NCI-H1092 (cell line): ENCODE measurements at regions not wholly inside any gene's neighbourhood (a gene's known extent, or its start where the extent isn't known, plus 50 kb on each side); places are given as distances from the start of the nearest gene placed in this dataset.

Source experiments
- DNase-seq: peaks from one replicate; lab custom pipeline; 2025; lab: John Stamatoyannopoulos, UW

- DNase-seq = no peak
Observed at GRCh38 chr6:166692723-166693302, 65.8 kb upstream of the RPS6KA2 start.

- DNase-seq = no peak
Observed at GRCh38 chr6:166691746-166692145, 64.7 kb upstream of the RPS6KA2 start.

- no peak for DNase-seq
Observed at GRCh38 chr6:166691199-166691598, 64.1 kb upstream of the RPS6KA2 start.

- no peak for DNase-seq
Observed at GRCh38 chr6:166689687-166690086, 62.6 kb upstream of the RPS6KA2 start.

GRCh38 chr6:166688901-166689300 is 61.9 kb upstream of the RPS6KA2 start:
- DNase-seq = no peak

GRCh38 chr6:166687879-166688205 is 60.8 kb upstream of the RPS6KA2 start:
- no peak for DNase-seq

- no peak for DNase-seq
Observed at GRCh38 chr6:166687070-166687878, 60.2 kb upstream of the RPS6KA2 start.

GRCh38 chr6:166686317-166686716 is 59.3 kb upstream of the RPS6KA2 start:
- no peak for DNase-seq

- DNase-seq = no peak
Observed at GRCh38 chr6:166684866-166685265, 57.8 kb upstream of the RPS6KA2 start.

GRCh38 chr6:166684170-166684569 is 57.1 kb upstream of the RPS6KA2 start:
- no peak for DNase-seq

- DNase-seq = no peak
Observed at GRCh38 chr6:166683477-166683876, 56.4 kb upstream of the RPS6KA2 start.

GRCh38 chr6:166679566-166679965 is 52.5 kb upstream of the RPS6KA2 start:
- DNase-seq = no peak

- DNase-seq = no peak
Observed at GRCh38 chr6:166678426-166678825, 51.4 kb upstream of the RPS6KA2 start.

GRCh38 chr6:166677941-166678340 is 50.9 kb upstream of the RPS6KA2 start:
- no peak for DNase-seq
